Fibroblast of skin of scalp (primary cell): ENCODE measurements at regions not wholly inside any gene's neighbourhood (a gene's known extent, or its start where the extent isn't known, plus 50 kb on each side); places are given as distances from the start of the nearest gene placed in this dataset.
"Not testable (repeated sequence)": the region's sequence is repeated elsewhere in the genome, so short reads cannot be mapped to it uniquely, and the experiment has no call there.

ENCODE experiments used
- DNase-seq: peaks from one replicate; pipeline ENCODE4 v3.0.0-alpha.2; 2013

DNA sequence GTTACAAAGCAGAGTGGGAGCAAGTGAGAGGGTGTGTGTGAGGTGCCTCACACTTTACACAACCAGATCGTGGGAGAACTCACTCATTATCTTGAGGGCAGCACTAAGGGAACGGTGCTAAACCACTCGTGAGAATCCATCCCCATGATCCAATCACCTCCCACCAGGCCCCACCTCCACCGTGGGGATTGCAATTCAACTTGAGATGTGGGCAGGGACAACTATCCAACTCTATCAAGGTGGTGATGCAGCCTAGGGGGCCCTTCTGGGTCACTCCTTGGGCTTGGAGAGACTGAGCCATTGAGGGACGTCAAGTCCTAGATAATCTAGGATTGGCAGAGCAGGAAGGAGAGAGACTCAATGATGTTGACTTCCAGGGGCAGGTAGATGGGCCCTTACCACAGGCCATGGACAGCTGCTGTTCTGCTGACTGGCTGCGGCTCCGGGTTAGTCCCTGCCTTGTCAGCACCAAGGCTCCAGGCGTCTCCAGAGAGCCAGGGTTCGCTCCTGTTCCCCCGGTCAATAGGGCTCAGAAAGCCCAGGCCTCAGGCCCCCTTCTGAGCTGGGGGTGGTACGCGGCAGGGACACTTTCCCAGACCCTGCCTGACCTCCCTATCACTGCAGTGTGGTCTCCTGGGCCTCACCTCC, 193.2 kb upstream of the HS6ST1 start:
- DNase-seq, result no peak

GRCh38 chr2:128512379-128513115, 193.9 kb upstream of the HS6ST1 start:
- DNase-seq, result no peak

DNA sequence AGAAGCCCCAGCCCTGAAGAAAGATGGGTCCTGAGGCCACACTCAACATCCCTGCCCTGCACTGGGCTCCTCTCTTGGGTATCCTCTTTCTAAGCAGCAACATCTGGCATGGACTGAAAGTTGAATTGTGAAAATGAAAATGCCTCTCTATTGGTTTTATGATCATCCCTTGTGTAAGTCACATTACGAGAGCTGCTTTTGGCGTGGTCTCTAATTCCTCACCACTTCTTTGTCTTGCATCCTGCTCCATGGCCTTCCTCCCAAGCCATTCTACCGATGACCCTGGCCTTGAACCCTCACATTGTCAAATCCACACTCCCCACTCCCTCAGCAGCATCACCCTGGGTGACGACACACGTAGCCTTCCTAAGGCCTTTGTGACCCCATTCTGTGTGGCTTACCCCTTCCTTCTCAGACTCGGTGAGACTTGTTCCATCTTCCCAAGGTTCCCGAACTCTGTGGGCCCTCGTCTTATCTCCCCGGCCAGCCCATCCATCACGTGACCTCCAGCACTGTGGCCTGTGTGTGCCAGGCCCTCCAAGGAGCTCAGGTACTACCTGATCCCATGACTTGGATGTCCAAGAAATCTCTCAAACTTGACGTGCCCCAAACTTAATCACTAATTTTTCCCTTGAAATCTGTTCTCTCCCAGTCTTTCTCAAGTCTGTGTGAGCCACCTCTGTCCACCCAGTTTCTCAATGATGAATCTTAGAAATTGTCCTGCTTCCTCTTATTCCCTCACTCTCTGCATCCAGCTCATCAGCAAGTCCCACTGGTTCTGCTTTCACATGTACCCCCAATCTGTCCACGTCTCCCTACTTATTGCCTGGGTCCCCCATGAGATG, 194.7 kb upstream of the HS6ST1 start:
- no peak for DNase-seq

- DNase-seq, result no peak
Observed at GRCh38 chr2:128513961-128514283, 195.3 kb upstream of the HS6ST1 start.

DNA sequence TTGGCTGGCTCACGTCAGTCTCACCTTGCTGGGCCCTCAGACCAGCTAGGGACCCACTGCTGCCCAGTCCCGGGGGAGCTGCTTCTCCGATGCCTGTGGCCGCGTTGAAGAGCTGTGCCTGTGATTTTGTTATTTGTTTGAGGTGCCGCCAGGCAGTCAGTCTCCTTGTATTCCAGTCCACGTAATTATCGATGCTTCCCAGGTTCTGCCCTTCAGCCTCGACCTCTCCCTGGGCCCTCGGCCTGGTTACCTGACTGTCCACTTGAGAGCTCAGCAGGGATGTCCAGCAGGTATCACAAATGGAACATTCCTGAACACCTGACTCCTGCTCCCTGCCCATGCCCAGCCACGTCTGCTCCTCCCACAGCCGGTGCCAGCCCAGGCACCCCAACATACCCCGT, 195.9 kb upstream of the HS6ST1 start:
- DNase-seq, result no peak

- no peak for DNase-seq
Observed at GRCh38 chr2:128516938-128517337, 198.3 kb upstream of the HS6ST1 start.

- DNase-seq, result not testable (repeated sequence)
Observed at GRCh38 chr2:128519028-128519427, 200.4 kb upstream of the HS6ST1 start.

DNA sequence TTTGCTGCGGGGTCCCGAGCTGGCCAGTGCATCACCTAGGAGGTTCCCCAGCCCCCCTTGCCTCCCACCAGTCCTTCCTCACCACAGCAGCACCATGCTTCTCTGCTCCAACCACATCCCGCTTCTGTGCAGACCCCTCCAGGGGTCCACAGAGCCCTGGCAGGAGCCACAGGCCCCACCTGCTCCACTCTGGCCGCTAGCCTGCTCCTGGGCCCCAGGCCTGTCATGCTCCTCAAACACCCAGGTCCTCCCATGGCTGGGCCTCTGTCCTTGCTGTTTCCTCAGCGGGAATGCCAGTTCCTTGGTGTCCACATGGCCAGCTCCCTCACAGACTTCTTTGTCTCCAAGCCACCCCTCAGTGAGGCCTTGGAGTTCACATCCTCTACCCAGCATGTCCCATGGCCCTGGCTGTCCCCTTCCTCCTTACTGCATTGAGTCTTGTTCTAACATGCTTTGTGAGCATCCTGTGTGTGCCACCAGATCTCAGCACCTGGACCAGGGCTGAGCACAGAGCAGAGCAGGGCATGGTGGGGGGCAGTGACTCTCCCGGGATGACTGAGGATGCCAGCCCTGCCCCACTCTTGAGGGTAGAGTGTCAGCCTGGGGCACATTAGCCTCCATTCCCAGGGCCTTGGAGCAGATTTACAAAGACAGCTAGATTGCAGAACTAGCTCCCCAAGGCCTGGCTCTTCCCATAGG, 201.0 kb upstream of the HS6ST1 start:
- no peak for DNase-seq

- DNase-seq, result no peak
Observed at GRCh38 chr2:128520340-128520739, 201.7 kb upstream of the HS6ST1 start.

GRCh38 chr2:128520791-128521190, 202.1 kb upstream of the HS6ST1 start:
- DNase-seq, result no peak

- DNase-seq, result no peak
Observed at GRCh38 chr2:128521482-128521881, 202.8 kb upstream of the HS6ST1 start.

GRCh38 chr2:128522829-128523228, 204.2 kb upstream of the HS6ST1 start:
- DNase-seq, result no peak

DNA sequence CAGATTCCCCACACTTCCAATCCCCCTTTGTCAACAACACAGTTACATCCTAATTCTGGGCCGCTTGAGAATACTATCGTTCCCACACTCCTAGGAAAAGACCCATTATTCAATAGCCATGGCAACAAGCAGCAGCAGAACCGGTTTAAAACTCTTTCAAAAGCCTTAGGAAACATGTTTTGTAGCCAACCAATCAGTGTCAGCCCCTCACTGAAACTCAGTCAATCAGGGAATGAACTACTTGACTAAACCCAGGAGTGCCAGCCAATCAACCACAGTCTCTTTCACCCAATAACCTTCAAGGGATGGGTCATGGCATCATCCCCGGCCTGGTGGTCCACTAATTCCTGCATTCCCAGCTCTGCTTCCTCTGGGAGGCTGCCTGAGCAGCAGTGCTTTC, 204.8 kb upstream of the HS6ST1 start:
- no peak for DNase-seq

- DNase-seq, result no peak
Observed at GRCh38 chr2:128524183-128524582, 205.5 kb upstream of the HS6ST1 start.

- DNase-seq, result peak; percentile 56
Observed at GRCh38 chr2:128525653-128526052, 207.0 kb upstream of the HS6ST1 start.

DNA sequence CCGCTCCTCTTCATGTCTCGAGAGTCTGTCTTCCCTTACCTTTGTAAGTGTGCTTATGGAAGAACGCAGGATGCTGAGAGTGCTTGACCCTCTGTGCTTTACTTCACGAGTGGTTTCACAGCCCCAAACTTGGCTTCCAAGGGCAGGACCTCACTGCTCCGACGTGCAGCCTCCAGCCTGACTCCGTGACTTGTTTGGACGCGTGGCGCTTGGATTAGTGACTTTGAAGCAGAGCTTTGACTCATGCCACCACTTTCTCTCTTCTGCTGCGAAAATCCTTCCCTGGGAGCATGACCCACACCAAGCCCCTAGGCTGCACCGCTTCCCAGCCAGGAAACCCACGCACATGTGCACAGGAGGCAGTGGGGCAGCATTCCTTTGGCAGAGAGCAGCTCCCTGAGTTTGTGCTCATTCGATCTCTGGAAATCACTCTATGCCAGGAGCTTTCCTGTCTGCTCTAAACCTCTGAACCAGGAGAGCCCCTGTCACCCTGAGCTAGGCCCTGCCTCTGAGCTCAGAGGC, 207.8 kb upstream of the HS6ST1 start:
- no peak for DNase-seq

DNA sequence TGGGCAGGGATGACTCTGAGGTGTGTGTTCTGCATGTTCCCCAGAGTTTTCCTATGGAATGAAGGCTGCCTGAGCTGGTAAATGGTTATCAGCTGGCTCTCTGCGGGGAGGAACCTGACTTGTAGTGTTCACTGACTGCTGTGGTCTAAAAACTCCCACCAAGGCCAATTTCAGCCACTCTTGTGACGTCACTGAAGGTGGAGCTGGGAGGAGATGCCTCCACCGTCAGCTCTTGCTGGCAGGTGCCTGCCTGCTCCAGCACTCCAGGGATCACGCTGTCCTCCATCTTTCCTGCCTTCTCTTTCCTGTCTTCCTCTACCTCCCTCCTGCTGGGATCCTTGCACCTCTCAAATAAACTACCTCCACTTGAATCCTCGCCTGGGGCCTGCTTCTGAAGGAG, 209.5 kb upstream of the HS6ST1 start:
- DNase-seq, result no peak

DNA sequence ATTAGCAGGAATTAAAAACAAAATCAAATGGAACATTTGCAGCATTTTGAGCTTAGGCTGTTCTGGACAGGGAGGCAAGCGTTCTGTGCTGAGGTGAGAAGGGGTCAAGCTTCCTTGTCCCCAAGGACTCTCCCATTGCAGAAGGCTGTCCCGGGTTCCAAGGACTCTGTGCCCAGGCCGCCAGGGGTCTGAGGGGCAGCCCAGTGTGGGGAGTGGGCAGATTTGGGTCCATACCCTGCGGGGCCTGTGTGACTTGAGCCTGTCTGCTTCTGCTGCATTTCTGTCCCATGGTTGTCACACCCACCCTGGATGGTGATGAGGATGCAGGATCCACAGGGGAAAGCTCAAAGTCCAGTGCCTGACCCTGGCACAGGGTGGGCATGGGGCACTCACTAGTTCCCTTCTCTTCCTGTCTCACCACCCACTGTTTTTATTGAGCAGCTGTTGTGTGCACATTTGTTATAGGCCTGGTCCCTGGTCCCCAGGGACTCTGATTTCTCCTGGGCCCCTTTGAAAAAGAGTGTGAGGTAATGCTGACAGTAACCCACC, 211.4 kb upstream of the HS6ST1 start:
- no peak for DNase-seq

DNA sequence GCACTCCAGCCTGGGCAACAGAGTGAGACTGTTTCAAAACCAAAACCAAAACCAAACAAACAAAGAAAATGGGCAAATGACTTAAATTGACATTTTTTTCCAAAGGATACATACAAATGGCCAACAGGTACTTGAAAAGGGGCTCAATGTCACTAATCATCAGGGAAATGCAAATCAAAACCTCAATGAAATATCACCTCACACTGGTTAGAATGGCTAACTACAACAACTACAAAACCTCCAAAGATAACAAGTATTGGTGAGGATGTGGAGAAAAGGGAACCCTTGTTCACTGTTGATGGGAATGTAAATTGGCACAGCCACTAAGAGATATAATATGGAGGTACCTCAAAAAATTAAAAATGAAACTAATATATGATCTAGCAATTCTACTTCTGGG, 213.2 kb upstream of the HS6ST1 start:
- no peak for DNase-seq

DNA sequence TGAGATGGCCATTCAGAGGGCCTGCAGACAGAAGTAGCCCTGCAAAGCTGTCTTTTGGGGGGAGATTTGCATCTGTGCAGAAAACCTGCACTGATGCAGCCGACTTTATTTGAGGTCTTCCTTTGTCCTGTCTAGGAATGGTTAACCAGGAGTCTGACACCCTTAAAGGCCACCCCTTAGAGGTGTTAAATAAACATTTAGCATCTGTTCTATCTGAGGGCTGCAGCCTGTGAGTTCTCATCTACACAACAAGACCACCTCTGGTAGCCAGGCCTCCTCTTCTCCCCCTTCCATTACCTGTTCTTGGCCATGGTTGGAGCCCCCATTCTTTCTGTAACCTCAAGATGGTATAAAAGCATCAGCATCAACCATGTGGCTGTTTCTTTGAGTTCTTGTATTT, 214.4 kb upstream of the HS6ST1 start:
- no peak for DNase-seq

GRCh38 chr2:128534688-128535392, 216.2 kb upstream of the HS6ST1 start:
- DNase-seq, result no peak

DNA sequence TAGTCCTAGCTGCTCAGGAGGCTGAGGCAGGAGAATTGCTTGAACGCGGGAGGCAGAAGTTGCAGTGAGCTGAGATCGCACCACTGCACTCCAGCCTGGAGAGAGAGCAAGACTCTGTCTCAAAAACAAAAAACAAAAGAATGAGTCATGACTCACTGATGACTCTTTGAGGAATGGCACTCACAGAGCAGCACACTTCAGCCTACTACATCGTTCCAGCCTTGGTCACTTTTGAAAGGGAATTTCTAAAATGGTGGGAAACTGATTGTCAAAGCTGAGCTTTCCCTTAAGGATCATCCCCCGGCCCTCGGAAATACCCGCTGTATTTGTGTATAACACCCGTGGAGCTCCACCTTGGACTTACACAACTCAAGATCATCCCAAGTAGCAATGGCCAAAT, 217.3 kb upstream of the HS6ST1 start:
- DNase-seq, result peak; percentile 89
